ENCODE measurements at regions not wholly inside any gene's neighbourhood (a gene's known extent, or its start where the extent isn't known, plus 50 kb on each side); places are given as distances from the start of the nearest gene placed in this dataset.
"Not testable (repeated sequence)": the region's sequence is repeated elsewhere in the genome, so short reads cannot be mapped to it uniquely, and the experiment has no call there.

- H3K4me1 ChIP-seq (ENCODE audit: insufficient read depth, low read length): no peaks in the 10 kb centered on the region
- H3K79me2 ChIP-seq (ENCODE audit: insufficient read depth, low read length): no peaks in the 10 kb centered on the region
- H3K4me2 ChIP-seq (ENCODE audit: insufficient read depth, low read length): no peak overlapping the region
- DNase-seq (ENCODE audit: insufficient read length, low spot score, missing footprints): no peak
- no peak overlapping the region for H3K4me3 ChIP-seq (ENCODE audit: insufficient read depth, low read length)
- no peaks in the 10 kb centered on the region for H3K9me3 ChIP-seq (ENCODE audit: low read depth, low read length)
- no peak overlapping the region for H2AFZ ChIP-seq (ENCODE audit: low read length)
- no peaks in the 10 kb centered on the region for H3K27me3 ChIP-seq (ENCODE audit: insufficient read depth, low read length)
- TF ChIP-seq CTCF (IDR thresholded peaks at IDR 0.05; ENCODE audit: extremely low read depth, low read depth, low read length): no peak
- no peak overlapping the region for H3K27ac ChIP-seq (ENCODE audit: low read depth, low read length)
- H4K20me1 ChIP-seq (ENCODE audit: insufficient read depth, low read length): no peaks in the 10 kb centered on the region
- no peaks in the 10 kb centered on the region for H3K36me3 ChIP-seq (ENCODE audit: insufficient read depth, low read length)
These were observed 1299.9 kb upstream of the MIR17HG start for GRCh38 chr13:90047600-90047999.

- TF ChIP-seq CTCF (IDR thresholded peaks at IDR 0.05; ENCODE audit: extremely low read depth, low read depth, low read length): no peak
- no peaks in the 10 kb centered on the region for H3K79me2 ChIP-seq (ENCODE audit: insufficient read depth, low read length)
These were observed 1297.4 kb upstream of the MIR17HG start for GRCh38 chr13:90049989-90050671.

GRCh38 chr13:90055121-90055520, 1292.4 kb upstream of the MIR17HG start:
- Histone ChIP-seq H3K4me1 (ENCODE audit: insufficient read depth, low read length) (no peaks in the 10 kb centered on the region), H2AFZ (ENCODE audit: low read length) (no peak overlapping the region), H3K36me3 (ENCODE audit: insufficient read depth, low read length) (no peaks in the 10 kb centered on the region), H3K79me2 (ENCODE audit: insufficient read depth, low read length) (no peaks in the 10 kb centered on the region), H3K27me3 (ENCODE audit: insufficient read depth, low read length) (no peaks in the 10 kb centered on the region), H3K27ac (ENCODE audit: low read depth, low read length) (no peak overlapping the region), H4K20me1 (ENCODE audit: insufficient read depth, low read length) (no peaks in the 10 kb centered on the region), H3K4me3 (ENCODE audit: insufficient read depth, low read length) (no peak overlapping the region), H3K9me3 (ENCODE audit: low read depth, low read length) (peaks cover 2% of the 10 kb centered on the region), H3K4me2 (ENCODE audit: insufficient read depth, low read length) (no peak overlapping the region)
- TF ChIP-seq CTCF (IDR thresholded peaks at IDR 0.05; ENCODE audit: extremely low read depth, low read depth, low read length): no peak
- no peak for DNase-seq (ENCODE audit: insufficient read length, low spot score, missing footprints)

More at GRCh38 chr13:90049989-90050671, 1297.4 kb upstream of the MIR17HG start:
- H4K20me1 ChIP-seq (ENCODE audit: insufficient read depth, low read length): no peaks in the 10 kb centered on the region
- peaks cover 2% of the 10 kb centered on the region for H3K9me3 ChIP-seq (ENCODE audit: low read depth, low read length)
- no peak overlapping the region for H3K27ac ChIP-seq (ENCODE audit: low read depth, low read length)
- no peaks in the 10 kb centered on the region for H3K4me1 ChIP-seq (ENCODE audit: insufficient read depth, low read length)
- DNase-seq (ENCODE audit: insufficient read length, low spot score, missing footprints): no peak
- no peak overlapping the region for H3K4me3 ChIP-seq (ENCODE audit: insufficient read depth, low read length)
- H3K4me2 ChIP-seq (ENCODE audit: insufficient read depth, low read length): no peak overlapping the region
- H2AFZ ChIP-seq (ENCODE audit: low read length): no peak overlapping the region
- no peaks in the 10 kb centered on the region for H3K36me3 ChIP-seq (ENCODE audit: insufficient read depth, low read length)
- H3K27me3 ChIP-seq (ENCODE audit: insufficient read depth, low read length): no peaks in the 10 kb centered on the region

GRCh38 chr13:90055760-90056159, 1291.7 kb upstream of the MIR17HG start:
- Histone ChIP-seq H3K9me3 (ENCODE audit: low read depth, low read length) (peaks cover 2% of the 10 kb centered on the region), H3K79me2 (ENCODE audit: insufficient read depth, low read length) (no peaks in the 10 kb centered on the region), H3K27ac (ENCODE audit: low read depth, low read length) (no peak overlapping the region)

GRCh38 chr13:90064226-90064625, 1283.3 kb upstream of the MIR17HG start:
- H3K27ac ChIP-seq (ENCODE audit: low read depth, low read length); H3K36me3 ChIP-seq (ENCODE audit: insufficient read depth, low read length); H2AFZ ChIP-seq (ENCODE audit: low read length); H4K20me1 ChIP-seq (ENCODE audit: insufficient read depth, low read length); DNase-seq (ENCODE audit: insufficient read length, low spot score, missing footprints); H3K4me1 ChIP-seq (ENCODE audit: insufficient read depth, low read length); H3K4me2 ChIP-seq (ENCODE audit: insufficient read depth, low read length); H3K4me3 ChIP-seq (ENCODE audit: insufficient read depth, low read length); H3K9me3 ChIP-seq (ENCODE audit: low read depth, low read length); H3K27me3 ChIP-seq (ENCODE audit: insufficient read depth, low read length); H3K79me2 ChIP-seq (ENCODE audit: insufficient read depth, low read length): not testable (repeated sequence)

More at GRCh38 chr13:90055760-90056159, 1291.7 kb upstream of the MIR17HG start:
- Histone ChIP-seq H4K20me1 (ENCODE audit: insufficient read depth, low read length) (no peaks in the 10 kb centered on the region), H3K27me3 (ENCODE audit: insufficient read depth, low read length) (no peaks in the 10 kb centered on the region), H3K4me3 (ENCODE audit: insufficient read depth, low read length) (no peak overlapping the region), H3K4me1 (ENCODE audit: insufficient read depth, low read length) (no peaks in the 10 kb centered on the region), H2AFZ (ENCODE audit: low read length) (no peak overlapping the region), H3K36me3 (ENCODE audit: insufficient read depth, low read length) (no peaks in the 10 kb centered on the region), H3K4me2 (ENCODE audit: insufficient read depth, low read length) (no peak overlapping the region)
- TF ChIP-seq CTCF (IDR thresholded peaks at IDR 0.05; ENCODE audit: extremely low read depth, low read depth, low read length): no peak
- DNase-seq (ENCODE audit: insufficient read length, low spot score, missing footprints): no peak

All from osteoblast (primary cell).